ENCODE measurements at regions not wholly inside any gene's neighbourhood (a gene's known extent, or its start where the extent isn't known, plus 50 kb on each side); places are given as distances from the start of the nearest gene placed in this dataset.

DNA sequence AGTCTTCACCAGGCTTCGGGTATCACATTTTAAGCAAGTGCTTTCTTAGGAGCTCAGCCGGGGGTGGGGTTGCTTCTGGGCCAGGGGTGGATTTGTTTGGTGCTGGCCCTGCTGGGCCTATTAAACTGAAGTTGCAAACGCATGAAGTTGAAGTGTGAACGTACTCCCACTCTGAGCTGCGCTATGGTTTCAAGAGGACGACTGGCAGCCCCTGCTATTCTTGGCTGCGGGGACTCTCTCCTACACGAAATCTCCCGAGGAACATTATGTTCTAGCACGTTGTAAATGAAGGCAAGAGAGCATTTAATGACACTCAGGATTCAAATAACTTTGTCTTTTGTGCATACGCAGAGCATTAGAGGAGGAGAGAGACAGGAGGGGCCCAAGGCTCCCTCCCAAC, 401.3 kb upstream of the BOD1L1 start:
- no peak for DNase-seq (ENCODE audit: low read depth, low spot score)

GRCh38 chr4:14035076-14035475, 407.6 kb upstream of the BOD1L1 start:
- DNase-seq (ENCODE audit: low read depth, low spot score): no peak

DNA sequence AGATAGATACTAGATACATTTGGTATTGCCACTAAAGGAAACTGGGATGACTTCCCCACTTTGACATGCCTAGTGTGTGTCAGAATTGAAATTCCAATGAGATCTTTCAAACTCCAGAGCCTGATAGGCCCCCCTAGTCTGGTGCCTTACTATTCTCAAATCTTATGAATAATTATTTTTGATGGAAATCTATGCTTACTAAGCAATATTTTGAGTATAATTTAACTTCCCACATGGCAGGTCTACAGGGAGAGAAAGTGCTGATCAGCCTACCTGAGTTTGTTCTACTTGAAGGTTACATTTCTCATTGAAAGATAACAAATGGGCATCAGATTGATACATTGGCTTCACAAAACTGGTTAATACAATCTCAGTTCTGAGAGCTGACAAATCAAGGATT, 415.7 kb upstream of the BOD1L1 start:
- DNase-seq (ENCODE audit: low read depth, low spot score): no peak

GRCh38 chr4:14046642-14047041, 419.1 kb upstream of the BOD1L1 start:
- DNase-seq (ENCODE audit: low read depth, low spot score): no peak

- DNase-seq (ENCODE audit: low read depth, low spot score): no peak
These were observed 420.3 kb upstream of the BOD1L1 start for GRCh38 chr4:14047840-14048239.

GRCh38 chr4:14049946-14050345, 422.4 kb upstream of the BOD1L1 start:
- no peak for DNase-seq (ENCODE audit: low read depth, low spot score)

GRCh38 chr4:14053291-14053690, 425.8 kb upstream of the BOD1L1 start:
- no peak for DNase-seq (ENCODE audit: low read depth, low spot score)

- no peak for DNase-seq (ENCODE audit: low read depth, low spot score)
These were observed 426.9 kb upstream of the BOD1L1 start for GRCh38 chr4:14054391-14054790.

- DNase-seq (ENCODE audit: low read depth, low spot score): no peak
These were observed 431.5 kb upstream of the BOD1L1 start for GRCh38 chr4:14059006-14059405.

DNA sequence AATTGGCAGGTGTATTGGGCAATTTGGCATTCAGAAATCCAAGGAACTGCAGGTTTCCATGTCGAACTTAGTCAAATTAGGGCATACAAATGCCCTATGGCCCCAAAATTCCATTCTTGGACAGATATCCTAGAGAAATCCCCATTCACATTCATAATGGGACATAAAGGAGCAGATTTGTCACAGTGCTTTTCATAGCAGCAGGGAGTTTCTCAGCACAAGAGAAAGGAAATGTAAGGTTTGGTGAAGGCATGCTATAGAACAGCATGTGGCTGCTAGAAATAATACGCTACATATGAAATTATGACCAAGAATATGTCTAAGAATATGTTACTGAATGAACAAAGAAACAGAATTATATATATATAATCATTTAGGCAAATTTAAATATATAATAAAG, 437.5 kb upstream of the BOD1L1 start:
- no peak for DNase-seq (ENCODE audit: low read depth, low spot score)

GRCh38 chr4:14065406-14065805, 437.9 kb upstream of the BOD1L1 start:
- no peak for DNase-seq (ENCODE audit: low read depth, low spot score)

DNA sequence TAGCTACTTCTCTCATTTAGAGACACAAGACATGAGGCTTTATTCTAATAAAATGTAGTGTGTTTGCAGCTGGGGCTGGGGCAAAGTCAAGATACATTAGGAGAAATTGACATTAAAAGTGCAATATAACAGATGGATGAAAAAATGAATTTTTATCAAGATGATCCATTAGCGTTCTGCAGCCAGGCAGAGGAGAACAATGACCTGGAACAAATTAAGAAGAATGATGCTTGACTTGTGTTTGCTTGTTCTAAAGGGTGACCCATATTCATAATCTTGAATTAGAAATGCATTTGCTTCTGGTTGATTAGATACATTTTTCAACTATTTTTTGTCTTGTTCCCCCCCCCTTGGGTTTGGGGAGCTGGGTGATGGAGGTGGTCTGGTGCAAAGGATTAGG, 439.5 kb upstream of the BOD1L1 start:
- DNase-seq (ENCODE audit: low read depth, low spot score): no peak

- no peak for DNase-seq (ENCODE audit: low read depth, low spot score)
These were observed 442.4 kb upstream of the BOD1L1 start for GRCh38 chr4:14069886-14070285.

DNA sequence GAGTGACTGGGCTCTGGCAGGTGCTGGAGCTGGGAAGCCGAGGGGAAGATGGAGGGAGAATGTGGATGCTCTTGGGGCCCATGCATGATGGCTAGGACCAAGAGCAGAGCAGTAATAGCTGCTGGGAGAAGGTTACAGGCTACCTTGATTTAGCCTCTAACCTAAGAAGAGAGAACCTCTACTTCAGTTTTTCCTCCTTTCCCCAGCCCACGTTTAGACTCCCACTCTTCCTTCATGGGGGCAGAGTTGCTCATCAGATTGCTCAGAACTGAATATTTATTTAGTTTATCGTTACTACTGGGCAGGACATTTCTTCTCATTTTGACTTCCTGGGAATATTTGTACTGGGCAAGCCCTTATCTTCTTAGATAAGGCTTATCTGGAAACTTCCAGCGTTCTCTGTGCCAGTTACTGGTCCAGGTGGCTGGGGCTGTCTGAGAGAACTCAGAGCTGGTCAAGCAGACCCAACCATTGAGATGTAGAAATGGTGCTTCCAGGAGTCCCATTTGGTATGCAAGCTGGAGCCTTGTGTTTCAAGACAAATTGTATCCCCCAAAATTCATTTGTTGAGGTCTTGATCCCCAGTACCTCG, 442.9 kb upstream of the BOD1L1 start:
- no peak for DNase-seq (ENCODE audit: low read depth, low spot score)

GRCh38 chr4:14072506-14072905, 445.0 kb upstream of the BOD1L1 start:
- DNase-seq (ENCODE audit: low read depth, low spot score): no peak

DNA sequence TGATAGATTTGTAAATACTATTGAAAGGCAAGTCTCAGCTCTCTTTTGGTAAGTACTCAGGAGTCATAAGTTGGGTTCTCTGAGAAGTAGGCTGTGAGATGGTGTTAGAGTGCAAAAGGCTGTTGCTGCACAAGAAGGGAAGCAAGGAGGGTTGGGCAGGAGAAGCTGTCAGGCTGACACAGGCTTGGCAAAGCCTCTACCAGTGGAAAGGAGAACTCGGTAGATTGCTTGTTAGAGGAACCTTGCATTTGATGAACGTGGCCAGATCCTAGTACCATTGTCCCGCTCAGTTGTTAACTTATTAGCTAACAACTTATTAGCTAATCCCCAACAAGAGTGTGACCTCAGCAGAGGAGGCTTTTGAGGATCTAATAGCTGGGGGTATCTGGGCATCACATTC, 449.3 kb upstream of the BOD1L1 start:
- no peak for DNase-seq (ENCODE audit: low read depth, low spot score)

DNA sequence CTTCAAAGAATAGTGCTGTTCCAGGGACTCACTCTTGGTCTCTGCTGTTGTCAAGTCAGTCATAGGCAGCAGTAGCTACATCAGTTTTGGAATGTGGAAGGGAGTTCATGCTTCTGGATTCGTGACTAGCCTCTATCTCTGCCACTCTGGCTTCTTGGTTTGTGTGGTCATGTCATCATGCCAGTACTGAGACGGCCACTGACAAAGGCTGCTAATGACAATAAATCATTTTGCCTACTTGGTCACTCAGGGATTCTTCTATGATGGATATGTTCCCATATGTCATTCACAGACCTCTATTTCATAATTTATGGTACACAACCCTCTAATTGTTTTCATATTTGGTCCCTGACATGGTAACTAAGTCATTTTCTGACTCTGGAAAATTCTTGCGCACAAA, 450.8 kb upstream of the BOD1L1 start:
- no peak for DNase-seq (ENCODE audit: low read depth, low spot score)

GRCh38 chr4:14079601-14080000, 452.1 kb upstream of the BOD1L1 start:
- no peak for DNase-seq (ENCODE audit: low read depth, low spot score)

DNA sequence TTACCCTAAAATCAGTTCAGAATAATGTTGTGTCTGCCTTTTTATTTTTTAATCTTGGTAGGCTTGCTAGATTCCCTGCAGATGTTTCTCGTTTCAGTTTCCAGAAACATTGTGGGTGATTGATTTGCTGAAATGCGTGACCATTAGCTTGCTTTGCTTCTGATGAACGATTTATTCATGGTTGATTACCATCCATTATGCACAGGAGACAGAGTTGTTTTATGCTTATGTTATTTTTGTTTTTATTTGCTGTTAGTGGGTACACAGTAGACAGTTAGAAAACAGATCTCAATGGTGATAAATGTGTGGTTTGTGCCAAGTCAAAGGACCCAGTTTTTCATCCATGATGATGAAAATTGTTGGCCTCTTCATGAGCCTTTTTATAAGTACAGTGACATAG, 455.6 kb upstream of the BOD1L1 start:
- DNase-seq (ENCODE audit: low read depth, low spot score): no peak

- DNase-seq (ENCODE audit: low read depth, low spot score): no peak
These were observed 457.1 kb upstream of the BOD1L1 start for GRCh38 chr4:14084598-14084997.

DNA sequence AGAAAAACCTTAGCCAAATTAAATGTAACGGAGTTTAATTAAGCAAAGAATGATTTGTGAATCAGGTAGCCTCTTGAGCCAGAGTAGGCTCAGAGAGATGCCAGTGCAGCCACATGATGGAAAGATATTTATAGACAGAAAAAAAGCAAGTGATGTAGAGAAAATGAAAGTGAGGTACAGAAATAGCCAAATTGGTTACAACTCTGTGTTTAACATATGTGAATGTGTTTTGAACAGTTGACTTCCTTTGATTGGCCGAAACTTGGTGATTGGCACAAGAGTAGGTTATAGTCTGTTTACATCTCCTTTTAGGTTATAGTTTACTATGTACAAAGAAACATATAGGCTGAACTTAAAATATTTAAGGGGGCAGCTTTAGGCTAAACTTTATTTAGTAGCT, 459.9 kb upstream of the BOD1L1 start:
- DNase-seq (ENCODE audit: low read depth, low spot score): no peak

DNA sequence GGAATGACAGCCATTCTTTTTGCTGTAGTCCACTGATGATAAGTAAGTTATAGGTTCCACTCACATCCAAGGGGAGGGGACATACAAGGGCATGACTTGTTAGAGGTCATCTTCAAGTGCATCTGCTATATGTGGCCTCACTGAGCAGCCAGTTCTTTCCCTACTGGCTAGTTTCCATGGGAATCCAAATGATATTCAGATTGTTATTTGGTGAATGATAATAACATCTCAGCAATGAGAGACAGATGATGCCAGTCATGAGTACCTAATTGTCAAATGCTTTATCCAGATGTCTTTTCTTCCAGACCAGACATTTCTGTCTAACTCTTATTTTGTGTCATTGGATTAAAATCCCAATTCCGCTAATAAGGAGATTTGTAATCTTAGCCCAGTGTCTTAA, 460.4 kb upstream of the BOD1L1 start:
- DNase-seq (ENCODE audit: low read depth, low spot score): no peak

GRCh38 chr4:14091531-14091930, 464.0 kb upstream of the BOD1L1 start:
- no peak for DNase-seq (ENCODE audit: low read depth, low spot score)

GRCh38 chr4:14091966-14092365, 464.4 kb upstream of the BOD1L1 start:
- no peak for DNase-seq (ENCODE audit: low read depth, low spot score)
